ENCODE measurements at regions not wholly inside any gene's neighbourhood (a gene's known extent, or its start where the extent isn't known, plus 50 kb on each side); places are given as distances from the start of the nearest gene placed in this dataset.

- peaks cover 2 to 12% (median 5%) of the 10 kb centered on the region in 6 donors for H3K9me3 Mint-ChIP-seq
- H3K27me3 Mint-ChIP-seq (ENCODE audit: low read depth in 3 of 3): no peaks in the 10 kb centered on the region
- no peaks in the 10 kb centered on the region for H3K4me1 Mint-ChIP-seq
- no peak overlapping the region for H3K4me3 Mint-ChIP-seq
- no peaks in the 10 kb centered on the region for H3K36me3 Mint-ChIP-seq
- no peak overlapping the region for H3K27ac Mint-ChIP-seq
- no peak for DNase-seq
Measured at GRCh38 chr4:58502839-58503238, 1392.7 kb upstream of the IGFBP7 start.

GRCh38 chr4:58499182-58499581 is 1389.0 kb upstream of the IGFBP7 start:
- no peaks in the 10 kb centered on the region for H3K36me3 Mint-ChIP-seq
- H3K4me3 Mint-ChIP-seq: no peak overlapping the region
- no peaks in the 10 kb centered on the region for H3K4me1 Mint-ChIP-seq
- no peak for DNase-seq
- H3K9me3 Mint-ChIP-seq: peaks cover 3 to 21% (median 5%) of the 10 kb centered on the region in 6 donors
- H3K27ac Mint-ChIP-seq: no peak overlapping the region
- no peaks in the 10 kb centered on the region for H3K27me3 Mint-ChIP-seq (ENCODE audit: low read depth in 3 of 3)

GRCh38 chr4:58491620-58492019 is 1381.4 kb upstream of the IGFBP7 start:
- Mint-ChIP-seq H3K36me3 (no peaks in the 10 kb centered on the region), H3K4me3 (no peak overlapping the region), H3K4me1 (no peaks in the 10 kb centered on the region), H3K27me3 (ENCODE audit: low read depth in 3 of 3) (no peaks in the 10 kb centered on the region), H3K27ac (no peak overlapping the region), H3K9me3 (peaks cover 8 to 37% (median 12%) of the 10 kb centered on the region in 6 donors)
- no peak for DNase-seq

GRCh38 chr4:58477950-58478349 is 1367.8 kb upstream of the IGFBP7 start:
- no peak overlapping the region for H3K27ac Mint-ChIP-seq

GRCh38 chr4:58477513-58477912 is 1367.3 kb upstream of the IGFBP7 start:
- no peak overlapping the region for H3K27ac Mint-ChIP-seq
- DNase-seq: no peak
- H3K27me3 Mint-ChIP-seq (ENCODE audit: low read depth in 3 of 3): peaks cover 0 to 3% (median 0%) of the 10 kb centered on the region in 3 donors
- peaks cover 3 to 30% (median 10%) of the 10 kb centered on the region in 6 donors for H3K9me3 Mint-ChIP-seq
- no peak overlapping the region for H3K4me3 Mint-ChIP-seq
- H3K36me3 Mint-ChIP-seq: no peaks in the 10 kb centered on the region
- H3K4me1 Mint-ChIP-seq: no peaks in the 10 kb centered on the region

More at GRCh38 chr4:58477950-58478349, 1367.8 kb upstream of the IGFBP7 start:
- Mint-ChIP-seq H3K9me3 (peaks cover 3 to 31% (median 10%) of the 10 kb centered on the region in 6 donors), H3K27me3 (ENCODE audit: low read depth in 3 of 3) (peaks cover 0 to 3% (median 0%) of the 10 kb centered on the region in 3 donors), H3K4me1 (no peaks in the 10 kb centered on the region), H3K4me3 (no peak overlapping the region), H3K36me3 (no peaks in the 10 kb centered on the region)
- DNase-seq: no peak

GRCh38 chr4:58475097-58475496 is 1364.9 kb upstream of the IGFBP7 start:
- Mint-ChIP-seq H3K27me3 (ENCODE audit: low read depth in 3 of 3) (peaks cover 0 to 4% (median 0%) of the 10 kb centered on the region in 3 donors), H3K4me1 (no peaks in the 10 kb centered on the region), H3K36me3 (no peaks in the 10 kb centered on the region), H3K27ac (no peak overlapping the region), H3K4me3 (no peak overlapping the region), H3K9me3 (peaks cover 2 to 29% (median 12%) of the 10 kb centered on the region in 6 donors)
- no peak for DNase-seq

GRCh38 chr4:58465031-58465430 is 1354.8 kb upstream of the IGFBP7 start:
- Mint-ChIP-seq H3K4me1 (no peaks in the 10 kb centered on the region), H3K9me3 (peaks cover 8 to 57% (median 28%) of the 10 kb centered on the region in 6 donors), H3K27ac (no peak overlapping the region), H3K36me3 (peaks cover 0 to 5% (median 0%) of the 10 kb centered on the region in 3 donors), H3K27me3 (ENCODE audit: low read depth in 3 of 3) (peaks cover 0 to 6% (median 2%) of the 10 kb centered on the region in 3 donors), H3K4me3 (no peak overlapping the region)
- no peak for DNase-seq

- no peaks in the 10 kb centered on the region for H3K36me3 Mint-ChIP-seq
- H3K27ac Mint-ChIP-seq: no peak overlapping the region
- H3K4me3 Mint-ChIP-seq: no peak overlapping the region
- H3K27me3 Mint-ChIP-seq (ENCODE audit: low read depth in 3 of 3): peaks cover 0 to 1% (median 0%) of the 10 kb centered on the region in 3 donors
- no peaks in the 10 kb centered on the region for H3K4me1 Mint-ChIP-seq
- peaks cover 10 to 48% (median 28%) of the 10 kb centered on the region in 6 donors for H3K9me3 Mint-ChIP-seq
- no peak for DNase-seq
Measured at GRCh38 chr4:58456727-58457384, 1346.7 kb upstream of the IGFBP7 start.

GRCh38 chr4:58453956-58454355 is 1343.8 kb upstream of the IGFBP7 start:
- no peak overlapping the region for H3K27ac Mint-ChIP-seq
- no peak for DNase-seq
- peaks cover 0 to 1% (median 0%) of the 10 kb centered on the region in 3 donors for H3K27me3 Mint-ChIP-seq (ENCODE audit: low read depth in 3 of 3)
- peaks cover 7 to 35% (median 23%) of the 10 kb centered on the region in 6 donors for H3K9me3 Mint-ChIP-seq
- no peaks in the 10 kb centered on the region for H3K4me1 Mint-ChIP-seq
- no peaks in the 10 kb centered on the region for H3K36me3 Mint-ChIP-seq
- H3K4me3 Mint-ChIP-seq: no peak overlapping the region

GRCh38 chr4:58451707-58452106 is 1341.5 kb upstream of the IGFBP7 start:
- H3K4me1 Mint-ChIP-seq: no peaks in the 10 kb centered on the region
- no peaks in the 10 kb centered on the region for H3K36me3 Mint-ChIP-seq
- DNase-seq: no peak
- H3K9me3 Mint-ChIP-seq: peaks cover 4 to 30% (median 13%) of the 10 kb centered on the region in 6 donors
- H3K4me3 Mint-ChIP-seq: no peak overlapping the region
- H3K27ac Mint-ChIP-seq: no peak overlapping the region
- no peaks in the 10 kb centered on the region for H3K27me3 Mint-ChIP-seq (ENCODE audit: low read depth in 3 of 3)

- peaks cover 7 to 48% (median 21%) of the 10 kb centered on the region in 6 donors for H3K9me3 Mint-ChIP-seq
- H3K4me1 Mint-ChIP-seq: no peaks in the 10 kb centered on the region
- no peak for DNase-seq
- no peak overlapping the region for H3K27ac Mint-ChIP-seq
- no peak overlapping the region for H3K4me3 Mint-ChIP-seq
- peaks cover 0 to 7% (median 0%) of the 10 kb centered on the region in 3 donors for H3K27me3 Mint-ChIP-seq (ENCODE audit: low read depth in 3 of 3)
- peaks cover 0 to 3% (median 0%) of the 10 kb centered on the region in 3 donors for H3K36me3 Mint-ChIP-seq
Measured at GRCh38 chr4:58435871-58436270, 1325.7 kb upstream of the IGFBP7 start.

GRCh38 chr4:58413849-58414248 is 1303.7 kb upstream of the IGFBP7 start:
- H3K4me3 Mint-ChIP-seq: no peak overlapping the region
- H3K36me3 Mint-ChIP-seq: no peaks in the 10 kb centered on the region

GRCh38 chr4:58411904-58412303 is 1301.7 kb upstream of the IGFBP7 start:
- H3K27me3 Mint-ChIP-seq (ENCODE audit: low read depth in 3 of 3): peaks cover 0 to 2% (median 0%) of the 10 kb centered on the region in 3 donors
- H3K9me3 Mint-ChIP-seq: peaks cover 1 to 31% (median 4%) of the 10 kb centered on the region in 6 donors
- H3K4me1 Mint-ChIP-seq: no peaks in the 10 kb centered on the region
- H3K36me3 Mint-ChIP-seq: no peaks in the 10 kb centered on the region
- no peak overlapping the region for H3K27ac Mint-ChIP-seq
- no peak for DNase-seq
- H3K4me3 Mint-ChIP-seq: no peak overlapping the region

More at GRCh38 chr4:58413849-58414248, 1303.7 kb upstream of the IGFBP7 start:
- Mint-ChIP-seq H3K4me1 (no peaks in the 10 kb centered on the region), H3K27me3 (ENCODE audit: low read depth in 3 of 3) (peaks cover 0 to 2% (median 0%) of the 10 kb centered on the region in 3 donors), H3K27ac (no peak overlapping the region), H3K9me3 (peaks cover 3 to 21% (median 7%) of the 10 kb centered on the region in 6 donors)
- no peak for DNase-seq

GRCh38 chr4:58406762-58407161 is 1296.6 kb upstream of the IGFBP7 start:
- DNase-seq: no peak
- H3K27ac Mint-ChIP-seq: no peak overlapping the region
- no peak overlapping the region for H3K4me3 Mint-ChIP-seq
- H3K9me3 Mint-ChIP-seq: peaks cover 1 to 28% (median 13%) of the 10 kb centered on the region in 6 donors
- no peaks in the 10 kb centered on the region for H3K4me1 Mint-ChIP-seq
- no peaks in the 10 kb centered on the region for H3K36me3 Mint-ChIP-seq
- no peaks in the 10 kb centered on the region for H3K27me3 Mint-ChIP-seq (ENCODE audit: low read depth in 3 of 3)

GRCh38 chr4:58368221-58368620 is 1258.0 kb upstream of the IGFBP7 start:
- no peaks in the 10 kb centered on the region for H3K4me1 Mint-ChIP-seq
- no peak overlapping the region for H3K4me3 Mint-ChIP-seq
- H3K9me3 Mint-ChIP-seq: peaks cover 6 to 35% (median 12%) of the 10 kb centered on the region in 6 donors
- H3K27ac Mint-ChIP-seq: no peak overlapping the region
- H3K36me3 Mint-ChIP-seq: no peaks in the 10 kb centered on the region
- no peak for DNase-seq
- no peaks in the 10 kb centered on the region for H3K27me3 Mint-ChIP-seq (ENCODE audit: low read depth in 3 of 3)

Measured in immature natural killer cell (primary cell).